ENCODE measurements at regions not wholly inside any gene's neighbourhood (a gene's known extent, or its start where the extent isn't known, plus 50 kb on each side); places are given as distances from the start of the nearest gene placed in this dataset.

DNA sequence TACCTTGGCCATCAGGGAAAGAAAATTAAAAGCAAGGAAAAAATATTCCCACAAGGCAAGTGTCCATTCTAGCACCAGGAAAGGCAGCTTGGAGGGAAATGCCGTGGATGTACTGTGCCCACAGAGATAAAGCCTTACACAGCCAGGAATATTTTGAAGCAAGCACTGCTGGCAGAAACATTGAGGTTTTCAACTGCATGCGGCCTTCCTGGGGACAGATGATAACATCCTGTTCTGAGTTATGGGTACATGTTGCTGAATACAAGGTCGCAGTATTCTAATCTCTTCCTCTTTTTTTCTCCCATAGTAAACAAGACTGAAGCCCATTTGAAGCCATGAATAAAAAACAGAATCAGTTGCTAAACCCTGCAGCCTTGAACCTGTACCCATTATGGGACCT, 197.1 kb downstream of the BTG1 start:
- TF ChIP-seq, protein P1, sequence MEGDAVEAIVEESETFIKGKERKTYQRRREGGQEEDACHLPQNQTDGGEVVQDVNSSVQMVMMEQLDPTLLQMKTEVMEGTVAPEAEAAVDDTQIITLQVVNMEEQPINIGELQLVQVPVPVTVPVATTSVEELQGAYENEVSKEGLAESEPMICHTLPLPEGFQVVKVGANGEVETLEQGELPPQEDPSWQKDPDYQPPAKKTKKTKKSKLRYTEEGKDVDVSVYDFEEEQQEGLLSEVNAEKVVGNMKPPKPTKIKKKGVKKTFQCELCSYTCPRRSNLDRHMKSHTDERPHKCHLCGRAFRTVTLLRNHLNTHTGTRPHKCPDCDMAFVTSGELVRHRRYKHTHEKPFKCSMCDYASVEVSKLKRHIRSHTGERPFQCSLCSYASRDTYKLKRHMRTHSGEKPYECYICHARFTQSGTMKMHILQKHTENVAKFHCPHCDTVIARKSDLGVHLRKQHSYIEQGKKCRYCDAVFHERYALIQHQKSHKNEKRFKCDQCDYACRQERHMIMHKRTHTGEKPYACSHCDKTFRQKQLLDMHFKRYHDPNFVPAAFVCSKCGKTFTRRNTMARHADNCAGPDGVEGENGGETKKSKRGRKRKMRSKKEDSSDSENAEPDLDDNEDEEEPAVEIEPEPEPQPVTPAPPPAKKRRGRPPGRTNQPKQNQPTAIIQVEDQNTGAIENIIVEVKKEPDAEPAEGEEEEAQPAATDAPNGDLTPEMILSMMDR (IDR thresholded peaks at IDR 0.05; ENCODE audit: low read depth, low read length, missing control alignments) = no peak
- no peak overlapping the region for H3K4me3 ChIP-seq (replicated peaks; ENCODE audit: low read depth, low read length)
- DNase-seq (ENCODE audit: extremely low read depth, low read depth) = no peak

DNA sequence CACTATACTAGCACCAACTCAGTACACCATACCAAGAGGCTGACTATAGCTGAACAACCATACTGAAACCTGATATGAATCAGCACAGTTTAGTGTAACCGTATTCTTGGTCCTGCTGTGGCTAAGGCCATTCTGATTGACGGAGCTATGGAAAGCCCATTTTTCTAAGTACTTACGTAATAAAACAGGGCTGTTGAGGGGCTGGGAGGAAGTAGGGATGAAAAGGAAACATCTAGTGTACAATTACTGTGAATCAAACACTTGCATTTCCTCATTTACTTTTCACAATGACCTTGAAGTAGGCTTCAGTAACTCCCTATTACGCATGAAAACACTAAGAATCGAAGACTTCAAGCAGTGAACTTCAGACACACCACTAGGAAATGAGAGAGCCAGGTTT, 198.2 kb downstream of the BTG1 start:
- TF ChIP-seq, protein P1 (IDR thresholded peaks at IDR 0.05; ENCODE audit: low read depth, low read length, missing control alignments) = no peak
- DNase-seq (ENCODE audit: extremely low read depth, low read depth) = no peak

DNA sequence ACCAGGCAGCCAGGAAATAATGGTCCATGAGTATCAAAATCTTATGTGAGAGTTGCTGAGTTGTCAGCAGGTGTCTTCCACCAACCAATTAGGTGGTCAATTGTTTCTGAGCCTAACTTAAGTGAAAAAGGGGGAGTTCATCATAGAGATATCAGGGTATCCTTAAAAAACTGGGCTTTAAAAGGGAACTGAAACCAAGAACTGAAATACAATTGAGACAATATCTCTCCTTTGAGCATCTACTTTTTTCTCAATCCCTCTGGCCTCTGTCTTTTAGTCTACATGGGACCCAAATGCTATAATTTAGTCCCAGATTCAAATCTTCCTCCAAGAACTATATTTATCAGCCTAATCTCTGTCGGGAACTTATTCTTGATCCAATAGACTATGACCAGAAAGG, 201.0 kb downstream of the BTG1 start:
- DNase-seq (ENCODE audit: extremely low read depth, low read depth) = no peak
- H3K4me3 ChIP-seq (replicated peaks; ENCODE audit: low read depth, low read length) = no peak overlapping the region
- TF ChIP-seq, protein P1 (IDR thresholded peaks at IDR 0.05; ENCODE audit: low read depth, low read length, missing control alignments) = no peak

More for the DNA sequence above, 198.2 kb downstream of the BTG1 start:
- H3K4me3 ChIP-seq (replicated peaks; ENCODE audit: low read depth, low read length) = no peak overlapping the region

DNA sequence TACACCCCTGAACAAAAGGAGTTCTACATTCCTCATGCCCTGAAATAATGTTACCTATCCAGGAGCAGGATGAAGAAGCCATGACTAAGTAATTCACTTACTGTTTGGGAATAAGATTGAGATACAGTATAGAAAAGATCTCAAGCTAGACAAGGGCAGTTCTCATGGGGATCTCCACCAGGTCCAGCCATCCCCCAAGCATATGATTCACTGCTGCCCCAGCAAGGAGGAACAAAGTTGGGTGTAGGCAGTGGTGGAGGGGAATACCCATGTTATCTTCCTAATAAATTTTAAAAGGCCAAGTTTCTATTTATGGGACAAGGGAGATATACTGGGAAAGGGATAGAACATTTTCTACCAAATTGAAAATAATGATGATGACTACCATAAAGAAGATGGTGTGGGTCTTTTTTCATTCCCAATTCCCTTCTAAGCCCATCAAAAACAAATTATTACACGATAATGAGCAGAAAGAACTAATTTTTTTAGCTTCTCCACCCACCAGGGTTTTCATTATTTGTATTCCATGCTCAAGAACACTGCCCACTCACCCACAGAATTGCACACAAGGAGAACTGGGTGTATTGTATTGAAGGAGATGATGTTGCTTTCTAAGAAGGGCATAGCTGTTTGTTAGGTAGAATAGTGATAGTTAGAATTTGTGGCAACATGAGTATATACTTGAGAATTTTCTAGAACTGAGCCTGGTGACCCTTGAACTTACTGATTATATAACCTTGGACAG, 204.6 kb downstream of the BTG1 start:
- TF ChIP-seq, protein P1 (IDR thresholded peaks at IDR 0.05; ENCODE audit: low read depth, low read length, missing control alignments) = no peak
- no peak for DNase-seq (ENCODE audit: extremely low read depth, low read depth)
- no peak overlapping the region for H3K4me3 ChIP-seq (replicated peaks; ENCODE audit: low read depth, low read length)

DNA sequence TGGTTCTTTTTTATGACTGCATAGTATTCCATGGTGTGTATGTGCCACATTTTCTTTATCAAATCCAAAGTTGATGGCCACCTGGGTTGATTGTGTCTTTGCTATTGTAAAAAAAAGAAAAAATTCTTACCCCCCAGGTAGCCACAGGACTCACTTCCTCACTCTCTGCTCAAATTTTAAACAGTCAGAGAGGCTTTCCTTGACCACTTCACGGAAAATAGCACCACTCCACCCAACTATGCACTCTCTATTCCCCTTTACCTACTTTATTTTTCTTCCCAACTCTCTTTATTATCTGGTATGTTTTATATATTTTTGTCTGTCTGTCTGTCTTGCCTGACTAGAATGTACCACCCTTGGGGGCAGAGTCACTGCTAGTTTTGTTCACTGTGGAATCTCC, 205.3 kb downstream of the BTG1 start:
- TF ChIP-seq, protein P1 (IDR thresholded peaks at IDR 0.05; ENCODE audit: low read depth, low read length, missing control alignments) = no peak
- DNase-seq (ENCODE audit: extremely low read depth, low read depth) = no peak
- no peak overlapping the region for H3K4me3 ChIP-seq (replicated peaks; ENCODE audit: low read depth, low read length)

DNA sequence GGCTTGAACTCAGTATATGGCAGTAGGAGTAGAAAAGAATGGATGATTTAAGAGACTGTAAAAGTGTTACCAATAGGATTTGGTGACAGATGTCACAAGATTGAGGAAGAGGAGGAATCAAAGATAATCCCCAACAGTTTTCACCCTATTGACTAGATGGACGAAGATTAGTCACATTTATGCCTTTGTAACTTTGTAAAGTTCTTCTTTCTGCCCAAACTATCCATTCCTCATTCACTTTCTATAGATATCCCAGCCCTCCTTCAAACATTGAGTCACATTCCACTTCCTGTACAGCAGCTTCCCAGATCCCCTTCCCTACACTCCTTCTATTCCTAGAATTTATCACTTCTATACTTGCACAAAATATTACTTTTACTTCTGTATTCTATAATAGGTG, 207.9 kb downstream of the BTG1 start:
- TF ChIP-seq, protein P1 (IDR thresholded peaks at IDR 0.05; ENCODE audit: low read depth, low read length, missing control alignments) = no peak
- DNase-seq (ENCODE audit: extremely low read depth, low read depth) = no peak
- H3K4me3 ChIP-seq (replicated peaks; ENCODE audit: low read depth, low read length) = no peak overlapping the region

DNA sequence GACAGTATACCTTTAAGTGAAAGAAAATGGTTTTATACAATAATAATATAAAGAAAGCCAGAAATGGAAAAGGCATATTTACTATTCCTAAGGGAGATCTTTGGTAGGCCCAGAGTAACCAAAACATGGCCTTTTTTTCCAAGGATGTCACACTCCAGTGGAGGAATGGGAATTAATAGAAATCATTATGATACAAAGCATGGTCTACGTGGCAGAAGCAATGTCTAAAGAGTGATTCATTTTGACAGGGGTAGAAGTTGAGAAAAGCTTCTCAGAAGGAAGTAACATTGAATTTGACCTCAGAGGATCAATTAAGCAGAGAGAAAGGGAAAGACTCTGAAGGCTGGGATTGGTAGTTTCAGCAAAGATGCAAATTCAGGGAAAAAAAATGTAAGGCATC, 208.6 kb downstream of the BTG1 start:
- H3K4me3 ChIP-seq (replicated peaks; ENCODE audit: low read depth, low read length) = no peak overlapping the region
- DNase-seq (ENCODE audit: extremely low read depth, low read depth) = no peak
- TF ChIP-seq, protein P1 (IDR thresholded peaks at IDR 0.05; ENCODE audit: low read depth, low read length, missing control alignments) = no peak

Data from HFF-Myc (cell line).